HG02973 (cell line): ENCODE measurements at regions not wholly inside any gene's neighbourhood (a gene's known extent, or its start where the extent isn't known, plus 50 kb on each side); places are given as distances from the start of the nearest gene placed in this dataset.

ENCODE experiments used
- ATAC-seq: cut with Tn5 transposase; IDR thresholded peaks from one replicate; pipeline ENCODE4 v1.9.1; 2021; ENCODE audit warnings: moderate library complexity; ENCODE audit not compliant: unreplicated experiment

- ATAC-seq: no peak
Observed at GRCh38 chr3:95965704-95966336, 848.6 kb upstream of the EPHA6 start.

- no peak for ATAC-seq
Observed at GRCh38 chr3:95971573-95971972, 842.8 kb upstream of the EPHA6 start.

DNA sequence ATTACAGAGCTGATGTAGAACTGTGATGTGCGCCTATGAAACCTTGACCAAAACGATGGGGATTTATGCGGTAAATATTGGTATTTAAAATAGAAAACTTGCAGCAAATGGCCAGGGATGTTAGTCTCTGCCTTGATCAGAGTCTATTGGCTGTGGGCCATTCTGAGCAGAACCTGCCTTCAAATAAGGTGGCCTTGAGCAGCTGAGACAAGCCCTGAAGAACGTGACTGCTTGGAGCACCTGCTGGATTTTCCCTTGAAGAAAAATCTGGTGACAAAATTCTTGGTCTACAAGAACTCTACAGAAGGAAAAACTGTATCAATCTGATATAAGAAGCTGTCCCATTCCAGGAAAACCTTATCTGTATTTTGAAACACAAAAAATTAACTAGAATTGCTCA is 820.1 kb upstream of the EPHA6 start:
- ATAC-seq: no peak

- ATAC-seq: no peak
Observed at GRCh38 chr3:96000966-96001365, 813.4 kb upstream of the EPHA6 start.

- ATAC-seq: no peak
Observed at GRCh38 chr3:96007650-96008195, 806.7 kb upstream of the EPHA6 start.

GRCh38 chr3:96012939-96013338 is 801.5 kb upstream of the EPHA6 start:
- no peak for ATAC-seq

GRCh38 chr3:96017556-96017955 is 796.8 kb upstream of the EPHA6 start:
- ATAC-seq: no peak

DNA sequence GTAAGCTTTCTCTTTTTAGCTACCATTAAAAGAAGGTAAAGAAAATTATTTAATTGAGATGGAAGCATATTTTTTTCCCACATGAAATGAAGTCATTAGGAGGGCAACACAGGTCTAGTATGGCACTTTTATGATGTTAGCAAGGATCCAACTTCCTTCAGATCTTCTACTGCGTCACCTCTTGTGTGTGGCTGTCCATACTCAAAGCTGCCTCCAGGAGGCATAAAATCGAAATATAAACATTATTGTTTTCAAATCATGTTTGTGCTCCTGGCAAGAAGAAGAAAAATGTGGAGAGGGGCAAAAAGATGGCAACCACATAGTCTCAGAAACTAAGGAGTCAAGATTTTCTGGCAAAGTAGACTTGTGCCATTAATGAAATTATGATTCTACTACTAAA is 791.7 kb upstream of the EPHA6 start:
- ATAC-seq: no peak

- no peak for ATAC-seq
Observed at GRCh38 chr3:96027718-96028117, 786.7 kb upstream of the EPHA6 start.

- no peak for ATAC-seq
Observed at GRCh38 chr3:96039632-96040031, 774.8 kb upstream of the EPHA6 start.

GRCh38 chr3:96059301-96059700 is 755.1 kb upstream of the EPHA6 start:
- no peak for ATAC-seq

DNA sequence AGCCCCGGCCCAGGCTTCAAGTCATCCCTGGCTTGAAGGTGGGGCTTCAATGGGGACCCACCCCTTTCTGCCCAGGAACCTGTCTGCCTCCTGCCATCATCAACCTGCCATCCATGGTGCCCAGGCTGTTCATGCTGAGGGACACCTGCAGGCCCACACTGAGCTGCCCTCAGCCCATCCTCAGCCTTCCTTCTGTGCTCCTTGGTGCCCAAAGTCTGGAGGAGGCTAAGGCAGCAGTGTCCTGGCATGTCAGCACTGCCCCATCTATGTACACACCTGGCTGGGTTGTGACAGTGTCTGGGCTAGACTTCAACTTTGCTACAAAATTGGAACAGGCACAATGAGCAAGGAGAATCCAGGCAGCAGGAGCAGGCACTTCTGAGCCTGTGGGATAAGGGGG is 745.3 kb upstream of the EPHA6 start:
- no peak for ATAC-seq

DNA sequence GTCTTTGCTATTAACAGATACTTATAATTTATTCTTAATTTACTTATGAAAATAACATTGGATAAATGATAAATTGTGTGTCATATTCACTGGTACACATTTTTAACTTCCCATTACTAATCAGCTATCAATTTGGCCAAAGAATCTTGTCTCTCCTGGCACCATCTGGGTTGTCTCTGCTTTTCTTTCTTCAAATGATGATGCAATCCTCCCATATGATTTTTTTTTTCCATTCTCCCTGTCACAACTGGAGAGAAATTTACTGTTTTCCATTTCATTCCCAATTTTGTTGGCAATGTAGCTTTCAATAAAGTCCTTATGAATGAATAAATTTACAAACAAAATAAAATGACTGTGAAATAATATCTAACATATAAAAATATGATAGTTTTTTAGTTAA is 743.7 kb upstream of the EPHA6 start:
- no peak for ATAC-seq

DNA sequence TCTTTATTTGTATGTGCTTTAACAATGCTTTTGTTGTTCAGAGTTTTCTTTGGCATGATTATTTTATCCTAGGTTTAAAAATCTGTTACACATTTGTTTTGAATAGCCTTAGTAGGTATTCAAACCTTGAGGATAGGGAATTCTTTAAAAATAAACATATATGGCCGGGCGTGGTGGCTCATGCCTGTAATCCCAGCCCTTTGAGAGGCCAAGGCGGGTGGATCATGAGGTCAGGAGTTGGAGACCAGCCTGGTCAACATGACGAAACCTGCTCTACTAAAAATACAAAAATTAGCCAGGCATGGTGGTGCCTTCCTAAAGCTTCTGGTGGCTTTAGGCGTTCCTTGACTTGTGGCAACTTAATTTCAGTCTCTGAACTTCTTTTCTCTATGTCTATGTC is 743.3 kb upstream of the EPHA6 start:
- no peak for ATAC-seq

DNA sequence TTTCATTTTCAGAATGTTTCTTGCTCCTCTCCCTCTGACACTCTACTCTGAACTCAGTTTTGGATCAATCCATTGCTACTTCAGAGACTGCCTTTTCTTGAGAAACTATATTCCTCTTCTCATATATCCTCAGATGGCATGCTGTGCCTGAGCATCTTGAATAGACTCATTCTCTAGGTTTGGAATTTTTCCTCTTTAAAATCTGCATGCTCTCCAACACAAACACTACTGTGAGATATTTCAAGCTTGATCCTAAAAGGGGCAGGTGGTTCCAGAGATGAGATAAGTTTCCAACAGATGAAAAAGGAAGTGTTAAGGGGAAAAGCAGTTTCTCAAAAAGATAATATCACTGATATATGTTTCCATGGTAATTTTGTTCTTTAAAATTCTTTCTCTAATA is 742.2 kb upstream of the EPHA6 start:
- ATAC-seq: no peak

DNA sequence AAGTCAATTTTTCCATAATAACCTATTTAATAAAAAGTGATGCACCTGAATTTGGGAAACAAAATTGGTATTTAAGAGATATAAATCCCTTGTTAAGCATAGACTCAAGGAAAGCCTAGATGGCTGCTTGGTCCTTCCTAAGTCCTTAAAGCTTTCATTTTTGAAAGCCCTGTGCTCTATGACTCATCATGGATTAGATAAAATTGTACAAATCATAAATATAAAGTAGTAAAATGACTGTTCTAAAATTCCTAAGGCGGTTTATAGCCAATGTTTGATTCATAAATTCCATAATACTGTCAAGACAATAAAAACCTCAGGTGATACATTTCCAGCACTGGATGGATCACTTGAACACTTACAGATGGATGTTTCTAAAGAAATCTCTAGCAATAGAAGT is 730.8 kb upstream of the EPHA6 start:
- no peak for ATAC-seq

GRCh38 chr3:96086018-96086417 is 728.4 kb upstream of the EPHA6 start:
- ATAC-seq: no peak

- ATAC-seq: no peak
Observed at GRCh38 chr3:96101006-96101560, 713.3 kb upstream of the EPHA6 start.

DNA sequence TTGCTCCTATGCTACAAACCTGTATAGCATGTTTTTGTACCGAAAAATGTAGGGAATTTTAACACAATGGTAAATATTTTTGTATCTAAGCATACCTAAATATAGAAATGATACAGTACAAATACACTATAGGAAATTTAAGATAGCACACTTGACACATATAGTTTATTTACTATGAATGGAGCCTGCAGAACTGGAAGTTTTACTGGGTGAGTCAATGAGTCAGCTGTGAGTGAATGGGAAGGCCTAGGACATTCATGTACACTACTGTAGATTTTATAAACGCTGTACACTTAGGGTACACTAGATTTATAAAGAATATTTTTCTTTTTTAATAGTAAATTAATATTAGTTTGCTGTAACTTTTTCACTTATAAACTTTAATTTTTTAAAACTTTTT is 707.7 kb upstream of the EPHA6 start:
- no peak for ATAC-seq
